ENCODE measurements at regions not wholly inside any gene's neighbourhood (a gene's known extent, or its start where the extent isn't known, plus 50 kb on each side); places are given as distances from the start of the nearest gene placed in this dataset.

GRCh38 chr22:49107961-49108530, 719.6 kb downstream of the BRD1 start:
- DNase-seq, result no peak

- no peak for DNase-seq
These were observed 720.1 kb downstream of the BRD1 start for GRCh38 chr22:49107561-49107960.

GRCh38 chr22:49106842-49107152, 720.9 kb downstream of the BRD1 start:
- DNase-seq, result no peak

GRCh38 chr22:49106096-49106841, 721.4 kb downstream of the BRD1 start:
- peak; percentile 51 for DNase-seq

GRCh38 chr22:49104434-49104833, 723.2 kb downstream of the BRD1 start:
- no peak for DNase-seq

GRCh38 chr22:49103314-49104059, 724.2 kb downstream of the BRD1 start:
- DNase-seq, result peak; percentile 92

- DNase-seq, result no peak
These were observed 725.3 kb downstream of the BRD1 start for GRCh38 chr22:49102367-49102766.

GRCh38 chr22:49101873-49102272, 725.8 kb downstream of the BRD1 start:
- DNase-seq, result no peak

GRCh38 chr22:49101225-49101624, 726.4 kb downstream of the BRD1 start:
- no peak for DNase-seq

GRCh38 chr22:49100773-49101172, 726.9 kb downstream of the BRD1 start:
- DNase-seq, result no peak

GRCh38 chr22:49100316-49100715, 727.4 kb downstream of the BRD1 start:
- DNase-seq, result no peak

GRCh38 chr22:49099496-49100124, 728.1 kb downstream of the BRD1 start:
- no peak for DNase-seq

- no peak for DNase-seq
These were observed 728.6 kb downstream of the BRD1 start for GRCh38 chr22:49099089-49099488.

GRCh38 chr22:49097966-49098365, 729.7 kb downstream of the BRD1 start:
- DNase-seq, result no peak

GRCh38 chr22:49097171-49097925, 730.3 kb downstream of the BRD1 start:
- DNase-seq, result no peak

GRCh38 chr22:49096476-49096875, 731.2 kb downstream of the BRD1 start:
- DNase-seq, result no peak

- DNase-seq, result no peak
These were observed 732.3 kb downstream of the BRD1 start for GRCh38 chr22:49095366-49095765.

- no peak for DNase-seq
These were observed 732.8 kb downstream of the BRD1 start for GRCh38 chr22:49094858-49095257.

GRCh38 chr22:49094151-49094550, 733.5 kb downstream of the BRD1 start:
- no peak for DNase-seq

GRCh38 chr22:49093192-49093880, 734.3 kb downstream of the BRD1 start:
- DNase-seq, result peak; percentile 52

- DNase-seq, result no peak
These were observed 735.0 kb downstream of the BRD1 start for GRCh38 chr22:49092716-49093115.

- no peak for DNase-seq
These were observed 735.6 kb downstream of the BRD1 start for GRCh38 chr22:49091917-49092545.

Measured in NCI-H1105 (cell line).